ENCODE measurements at regions not wholly inside any gene's neighbourhood (a gene's known extent, or its start where the extent isn't known, plus 50 kb on each side); places are given as distances from the start of the nearest gene placed in this dataset.

DNA sequence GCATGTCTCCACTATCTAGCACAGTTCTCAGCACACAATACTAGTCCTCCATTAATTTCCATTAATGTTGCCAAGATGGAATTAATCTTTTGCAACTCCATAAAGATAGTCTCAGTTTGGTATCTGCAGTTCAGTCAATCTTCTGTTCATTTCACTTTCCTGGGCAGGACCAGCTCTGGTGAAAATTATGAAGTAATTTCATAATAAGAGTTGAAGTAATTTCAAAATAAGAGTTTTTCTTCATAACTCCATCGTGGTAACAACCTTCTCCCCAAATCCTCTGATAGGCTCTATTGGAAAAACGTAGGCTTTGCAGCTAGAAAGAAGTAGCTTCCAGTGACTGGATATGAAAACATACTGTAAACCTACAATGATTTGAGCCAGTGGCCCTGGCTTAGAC lies 618.2 kb downstream of the TYW1 start:
- no peak overlapping the region for H3K4me2 ChIP-seq (ENCODE audit: insufficient read depth, low read length)
- H3K27ac ChIP-seq (ENCODE audit: low read depth, low read length), result no peak overlapping the region
- no peak overlapping the region for H3K4me3 ChIP-seq (ENCODE audit: insufficient read depth, low read length)
- no peaks in the 10 kb centered on the region for H3K79me2 ChIP-seq (ENCODE audit: insufficient read depth, low read length)
- H2AFZ ChIP-seq (ENCODE audit: low read length), result no peak overlapping the region
- H3K4me1 ChIP-seq (ENCODE audit: insufficient read depth, low read length), result no peaks in the 10 kb centered on the region
- TF ChIP-seq, protein P1, sequence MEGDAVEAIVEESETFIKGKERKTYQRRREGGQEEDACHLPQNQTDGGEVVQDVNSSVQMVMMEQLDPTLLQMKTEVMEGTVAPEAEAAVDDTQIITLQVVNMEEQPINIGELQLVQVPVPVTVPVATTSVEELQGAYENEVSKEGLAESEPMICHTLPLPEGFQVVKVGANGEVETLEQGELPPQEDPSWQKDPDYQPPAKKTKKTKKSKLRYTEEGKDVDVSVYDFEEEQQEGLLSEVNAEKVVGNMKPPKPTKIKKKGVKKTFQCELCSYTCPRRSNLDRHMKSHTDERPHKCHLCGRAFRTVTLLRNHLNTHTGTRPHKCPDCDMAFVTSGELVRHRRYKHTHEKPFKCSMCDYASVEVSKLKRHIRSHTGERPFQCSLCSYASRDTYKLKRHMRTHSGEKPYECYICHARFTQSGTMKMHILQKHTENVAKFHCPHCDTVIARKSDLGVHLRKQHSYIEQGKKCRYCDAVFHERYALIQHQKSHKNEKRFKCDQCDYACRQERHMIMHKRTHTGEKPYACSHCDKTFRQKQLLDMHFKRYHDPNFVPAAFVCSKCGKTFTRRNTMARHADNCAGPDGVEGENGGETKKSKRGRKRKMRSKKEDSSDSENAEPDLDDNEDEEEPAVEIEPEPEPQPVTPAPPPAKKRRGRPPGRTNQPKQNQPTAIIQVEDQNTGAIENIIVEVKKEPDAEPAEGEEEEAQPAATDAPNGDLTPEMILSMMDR (IDR thresholded peaks at IDR 0.05; ENCODE audit: extremely low read depth, low read depth, low read length), result no peak
- no peak for DNase-seq (ENCODE audit: insufficient read length, low spot score, missing footprints)
- peaks cover 2% of the 10 kb centered on the region for H3K27me3 ChIP-seq (ENCODE audit: insufficient read depth, low read length)
- H4K20me1 ChIP-seq (ENCODE audit: insufficient read depth, low read length), result no peaks in the 10 kb centered on the region
- no peaks in the 10 kb centered on the region for H3K9me3 ChIP-seq (ENCODE audit: low read depth, low read length)
- H3K36me3 ChIP-seq (ENCODE audit: insufficient read depth, low read length), result no peaks in the 10 kb centered on the region

DNA sequence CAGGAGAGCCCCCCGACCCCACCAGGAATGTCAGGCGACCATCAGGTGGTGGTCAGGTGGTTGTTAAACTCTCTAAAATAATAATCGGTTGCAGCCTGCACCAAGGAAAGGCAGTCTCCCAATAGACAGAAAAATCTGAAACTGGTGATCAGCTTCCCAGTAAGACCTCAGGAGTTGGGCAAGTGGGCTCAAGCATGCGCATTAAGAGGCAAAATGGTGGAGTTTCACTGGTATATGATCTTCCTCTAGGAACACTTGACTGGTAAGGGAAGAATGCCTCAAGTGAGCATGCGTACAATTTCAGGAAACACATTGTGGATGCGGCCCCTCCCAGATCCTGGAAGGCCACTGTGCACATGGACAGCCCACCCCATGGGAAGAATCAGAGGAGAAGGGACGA lies 619.9 kb downstream of the TYW1 start:
- no peak overlapping the region for H3K4me3 ChIP-seq (ENCODE audit: insufficient read depth, low read length)
- H3K27me3 ChIP-seq (ENCODE audit: insufficient read depth, low read length), result peaks cover 2% of the 10 kb centered on the region
- TF ChIP-seq, protein P1 (IDR thresholded peaks at IDR 0.05; ENCODE audit: extremely low read depth, low read depth, low read length), result no peak
- no peaks in the 10 kb centered on the region for H3K4me1 ChIP-seq (ENCODE audit: insufficient read depth, low read length)
- H3K9me3 ChIP-seq (ENCODE audit: low read depth, low read length), result no peaks in the 10 kb centered on the region
- H3K4me2 ChIP-seq (ENCODE audit: insufficient read depth, low read length), result no peak overlapping the region
- H3K27ac ChIP-seq (ENCODE audit: low read depth, low read length), result no peak overlapping the region
- no peak for DNase-seq (ENCODE audit: insufficient read length, low spot score, missing footprints)
- no peaks in the 10 kb centered on the region for H3K79me2 ChIP-seq (ENCODE audit: insufficient read depth, low read length)
- H3K36me3 ChIP-seq (ENCODE audit: insufficient read depth, low read length), result no peaks in the 10 kb centered on the region
- no peak overlapping the region for H2AFZ ChIP-seq (ENCODE audit: low read length)
- no peaks in the 10 kb centered on the region for H4K20me1 ChIP-seq (ENCODE audit: insufficient read depth, low read length)

DNA sequence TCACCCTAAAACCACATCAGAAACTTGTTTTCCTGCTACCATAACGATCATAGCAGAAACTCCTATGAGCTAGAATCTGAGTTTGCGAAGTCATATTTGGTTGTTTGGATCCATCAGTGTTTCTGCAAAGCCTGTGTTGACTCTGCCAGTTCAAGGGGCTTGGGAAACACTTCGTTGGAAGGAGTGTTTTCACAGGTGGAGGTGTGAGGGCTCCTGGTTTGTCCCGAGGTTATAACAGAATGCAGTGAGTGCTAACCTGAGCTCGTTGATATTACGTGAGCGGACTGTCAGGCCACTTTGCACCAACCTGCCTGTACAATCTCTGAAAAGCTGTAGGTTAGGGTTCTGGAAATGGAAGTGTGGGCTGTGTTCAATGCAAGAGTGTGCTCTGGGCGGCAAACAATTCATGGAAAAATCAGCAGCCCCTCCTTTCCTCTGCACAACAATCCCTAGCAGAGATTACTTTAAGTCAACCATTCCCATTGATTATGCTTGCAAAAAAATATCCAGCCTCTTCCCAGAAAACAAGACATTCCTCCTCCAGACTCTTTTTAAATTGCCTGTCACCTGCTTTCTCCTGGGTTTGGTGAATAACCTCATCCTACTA lies 622.0 kb downstream of the TYW1 start:
- Histone ChIP-seq H3K9me3 (ENCODE audit: low read depth, low read length) (no peaks in the 10 kb centered on the region), H2AFZ (ENCODE audit: low read length) (no peak overlapping the region), H3K36me3 (ENCODE audit: insufficient read depth, low read length) (no peaks in the 10 kb centered on the region), H3K4me3 (ENCODE audit: insufficient read depth, low read length) (no peak overlapping the region), H4K20me1 (ENCODE audit: insufficient read depth, low read length) (no peaks in the 10 kb centered on the region), H3K27ac (ENCODE audit: low read depth, low read length) (no peak overlapping the region), H3K4me2 (ENCODE audit: insufficient read depth, low read length) (no peak overlapping the region), H3K27me3 (ENCODE audit: insufficient read depth, low read length) (peaks cover 2% of the 10 kb centered on the region), H3K4me1 (ENCODE audit: insufficient read depth, low read length) (no peaks in the 10 kb centered on the region), H3K79me2 (ENCODE audit: insufficient read depth, low read length) (no peaks in the 10 kb centered on the region)
- TF ChIP-seq, protein P1 (IDR thresholded peaks at IDR 0.05; ENCODE audit: extremely low read depth, low read depth, low read length), result no peak
- no peak for DNase-seq (ENCODE audit: insufficient read length, low spot score, missing footprints)

DNA sequence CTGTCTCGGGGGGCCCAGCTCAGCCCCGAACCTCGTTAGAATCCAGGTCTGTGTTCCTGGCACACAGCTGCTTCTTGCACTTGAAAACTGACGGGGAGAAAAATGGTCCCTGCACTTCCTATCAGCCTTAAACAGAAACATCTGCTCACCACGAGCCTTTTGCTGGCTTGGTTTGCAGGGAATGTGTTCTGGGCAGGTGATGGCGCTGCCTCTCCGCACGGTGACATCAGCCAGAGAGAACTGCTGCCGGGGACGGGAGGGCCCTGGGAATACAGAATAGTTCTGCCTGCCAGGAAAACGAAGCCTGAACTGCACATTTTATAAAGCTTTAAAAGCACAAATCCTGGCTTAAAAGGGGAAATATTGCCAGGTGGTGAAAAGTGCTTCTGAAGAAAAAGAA lies 622.5 kb downstream of the TYW1 start:
- H3K4me2 ChIP-seq (ENCODE audit: insufficient read depth, low read length), result no peak overlapping the region
- H2AFZ ChIP-seq (ENCODE audit: low read length), result no peak overlapping the region
- H3K9me3 ChIP-seq (ENCODE audit: low read depth, low read length), result no peaks in the 10 kb centered on the region

More for the DNA sequence above, 622.5 kb downstream of the TYW1 start:
- Histone ChIP-seq H3K79me2 (ENCODE audit: insufficient read depth, low read length) (no peaks in the 10 kb centered on the region), H3K27me3 (ENCODE audit: insufficient read depth, low read length) (peaks cover 6% of the 10 kb centered on the region), H4K20me1 (ENCODE audit: insufficient read depth, low read length) (no peaks in the 10 kb centered on the region), H3K4me1 (ENCODE audit: insufficient read depth, low read length) (no peaks in the 10 kb centered on the region), H3K27ac (ENCODE audit: low read depth, low read length) (no peak overlapping the region), H3K36me3 (ENCODE audit: insufficient read depth, low read length) (no peaks in the 10 kb centered on the region), H3K4me3 (ENCODE audit: insufficient read depth, low read length) (no peak overlapping the region)
- no peak for DNase-seq (ENCODE audit: insufficient read length, low spot score, missing footprints)
- TF ChIP-seq, protein P1 (IDR thresholded peaks at IDR 0.05; ENCODE audit: extremely low read depth, low read depth, low read length), result no peak

Data from osteoblast (primary cell).